Astrocyte of the spinal cord (primary cell): ENCODE measurements at regions not wholly inside any gene's neighbourhood (a gene's known extent, or its start where the extent isn't known, plus 50 kb on each side); places are given as distances from the start of the nearest gene placed in this dataset.

ENCODE experiments used
- DNase-seq: peaks from one replicate; pipeline ENCODE4 v3.0.0; 2011; ENCODE audit warnings: low read depth, low spot score
- H3K4me3 ChIP-seq: 2 replicates; pipeline ENCODE4 v1.5.1; 2011; ENCODE audit warnings: low read depth, mild to moderate bottlenecking, low read length, moderate library complexity
- in situ Hi-C: cut with HindIII; loops from 2 replicates; pipeline ENCODE4 v1.10.0; 2017; ENCODE audit warnings: low sequenced_read_pairs
- TF ChIP-seq, protein P1 (sequence below): IDR thresholded peaks from 2 replicates; pipeline ENCODE4 v1.5.1; 2012; ENCODE audit warnings: low read depth, mild to moderate bottlenecking, low read length, inconsistent platforms

GRCh38 chr13:69450245-69450644, 657.4 kb upstream of the ATXN8OS start:
- TF ChIP-seq, protein P1, sequence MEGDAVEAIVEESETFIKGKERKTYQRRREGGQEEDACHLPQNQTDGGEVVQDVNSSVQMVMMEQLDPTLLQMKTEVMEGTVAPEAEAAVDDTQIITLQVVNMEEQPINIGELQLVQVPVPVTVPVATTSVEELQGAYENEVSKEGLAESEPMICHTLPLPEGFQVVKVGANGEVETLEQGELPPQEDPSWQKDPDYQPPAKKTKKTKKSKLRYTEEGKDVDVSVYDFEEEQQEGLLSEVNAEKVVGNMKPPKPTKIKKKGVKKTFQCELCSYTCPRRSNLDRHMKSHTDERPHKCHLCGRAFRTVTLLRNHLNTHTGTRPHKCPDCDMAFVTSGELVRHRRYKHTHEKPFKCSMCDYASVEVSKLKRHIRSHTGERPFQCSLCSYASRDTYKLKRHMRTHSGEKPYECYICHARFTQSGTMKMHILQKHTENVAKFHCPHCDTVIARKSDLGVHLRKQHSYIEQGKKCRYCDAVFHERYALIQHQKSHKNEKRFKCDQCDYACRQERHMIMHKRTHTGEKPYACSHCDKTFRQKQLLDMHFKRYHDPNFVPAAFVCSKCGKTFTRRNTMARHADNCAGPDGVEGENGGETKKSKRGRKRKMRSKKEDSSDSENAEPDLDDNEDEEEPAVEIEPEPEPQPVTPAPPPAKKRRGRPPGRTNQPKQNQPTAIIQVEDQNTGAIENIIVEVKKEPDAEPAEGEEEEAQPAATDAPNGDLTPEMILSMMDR, result no peak
- in situ Hi-C loops, result no loop called here

DNA sequence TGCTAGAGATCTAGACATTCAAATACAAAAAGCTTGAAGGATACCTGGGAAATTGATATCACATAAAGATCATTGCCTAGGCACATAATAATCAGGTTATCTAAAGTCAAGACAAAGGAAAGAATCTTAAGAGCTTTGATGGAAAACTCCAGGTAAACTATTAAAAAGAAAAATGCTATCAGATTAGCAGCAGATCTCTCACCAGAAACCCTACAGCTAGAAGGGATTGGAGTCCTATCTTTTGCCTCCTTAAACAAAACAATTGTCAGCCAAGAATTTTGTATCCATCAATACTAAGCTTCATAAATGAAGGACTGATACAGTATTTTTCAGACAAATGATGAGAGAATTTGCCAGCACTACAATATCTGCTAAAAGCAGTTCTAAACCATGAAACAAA, 682.4 kb upstream of the ATXN8OS start:
- in situ Hi-C loops, result no loop called here
- TF ChIP-seq, protein P1, result no peak
- no peak for DNase-seq
- no peak overlapping the region for H3K4me3 ChIP-seq

More at GRCh38 chr13:69450245-69450644, 657.4 kb upstream of the ATXN8OS start:
- DNase-seq, result no peak
- H3K4me3 ChIP-seq, result no peak overlapping the region

GRCh38 chr13:69423844-69424243, 683.8 kb upstream of the ATXN8OS start:
- TF ChIP-seq, protein P1, result no peak
- in situ Hi-C loops, result no loop called here

DNA sequence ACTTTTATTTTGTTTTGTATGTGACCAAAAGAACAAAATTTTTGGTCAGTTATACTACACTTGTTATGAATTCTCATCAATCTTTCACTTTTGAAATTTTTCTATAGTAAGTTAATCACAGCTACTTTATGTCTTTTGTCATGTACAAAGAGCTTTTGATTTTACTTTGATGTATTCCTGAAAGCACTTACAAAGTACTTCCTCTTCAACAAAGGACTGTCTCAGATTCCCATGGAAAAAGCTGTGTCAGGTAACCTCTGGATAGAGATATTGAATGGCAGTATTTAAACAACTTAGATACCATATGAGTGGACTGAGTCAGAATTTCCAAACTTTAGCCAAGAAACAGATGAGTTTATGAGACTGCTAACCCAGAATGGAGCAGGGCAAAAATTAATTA, 689.3 kb upstream of the ATXN8OS start:
- in situ Hi-C loops, result no loop called here
- no peak overlapping the region for H3K4me3 ChIP-seq
- DNase-seq, result no peak
- TF ChIP-seq, protein P1, result no peak

More at GRCh38 chr13:69423844-69424243, 683.8 kb upstream of the ATXN8OS start:
- H3K4me3 ChIP-seq, result no peak overlapping the region
- DNase-seq, result no peak

- no peak for DNase-seq
- in situ Hi-C loops, result no loop called here
- H3K4me3 ChIP-seq, result no peak overlapping the region
- TF ChIP-seq, protein P1, result no peak
Measured at GRCh38 chr13:69410761-69411160, 696.9 kb upstream of the ATXN8OS start.

DNA sequence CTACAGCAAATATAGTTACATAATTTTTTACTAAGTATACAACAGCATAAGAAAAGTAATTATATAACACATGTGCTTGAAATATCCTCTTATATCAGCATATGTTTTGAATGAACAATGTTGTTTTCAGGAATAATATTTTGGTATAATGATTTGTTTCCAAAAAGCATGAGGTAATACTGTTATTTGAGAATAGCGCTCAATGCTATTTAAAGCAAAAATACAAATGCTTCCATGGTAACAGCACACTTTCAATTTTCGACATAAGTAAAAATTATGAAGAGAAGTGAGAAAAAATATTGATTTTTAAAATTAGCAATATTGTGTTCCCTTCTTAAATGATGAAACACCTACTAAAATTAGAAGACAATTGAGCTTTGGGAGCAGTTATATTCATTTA, 715.9 kb upstream of the ATXN8OS start:
- H3K4me3 ChIP-seq, result no peak overlapping the region

More for the DNA sequence above, 715.9 kb upstream of the ATXN8OS start:
- TF ChIP-seq, protein P1, result no peak
- no peak for DNase-seq
- in situ Hi-C loops, result no loop called here
